CD4-positive, alpha-beta T cell (primary cell): ENCODE measurements at regions not wholly inside any gene's neighbourhood (a gene's known extent, or its start where the extent isn't known, plus 50 kb on each side); places are given as distances from the start of the nearest gene placed in this dataset.

ENCODE experiments used
- ATAC-seq: fragments of 200-7000 bp; cut with Tn5 transposase; one replicate; pipeline ENCODE4 v1.10.0; 2022; ENCODE audit warnings: mild to moderate bottlenecking; ENCODE audit not compliant: poor library complexity
- CTCF ChIA-PET: fragments of 350-600 bp; sonication (Branson Sonifier 250); formaldehyde crosslinking; loops from one replicate; lab custom pipeline; 2021; ENCODE audit warnings: antibody characterized with exemption, inconsistent platforms; lab: Charles Lee
- POLR2A ChIA-PET: fragments of 350-600 bp; sonication (Branson Sonifier 250); formaldehyde crosslinking; loops from one replicate; lab custom pipeline; 2021; ENCODE audit warnings: antibody characterized with exemption, inconsistent platforms; lab: Charles Lee
- DNase-seq, 14 experiments: peaks; one replicate each; pipeline ENCODE4 v3.0.0-alpha.2; 2013 to 2020; ENCODE audit warnings: mixed read lengths in 2 of 14
- H3K27ac ChIP-seq, 2 donors: one replicate each; pipeline versions ENCODE4 v1.5.1 to v1.7.0; 2013; ENCODE audit warnings: low read length in 2 of 2, low read depth in 1 of 2, mild to moderate bottlenecking in 1 of 2
- H3K27me3 ChIP-seq, 2 experiments: 1 replicate in 1 of 2; 2 replicates in 1 of 2; pipeline versions ENCODE4 v1.6.1 to v1.7.0; 2013; ENCODE audit warnings: low read length in 2 of 2, control low read depth in 1 of 2, mild to moderate bottlenecking in 1 of 2, moderate library complexity in 1 of 2; ENCODE audit not compliant: insufficient read depth in 2 of 2, control insufficient read depth in 1 of 2
- H3K36me3 ChIP-seq: one replicate; pipeline ENCODE4 v1.6.1; 2013; ENCODE audit warnings: low read length, control low read depth; ENCODE audit not compliant: insufficient read depth
- H3K4me1 ChIP-seq: one replicate; pipeline ENCODE4 v1.6.1; 2013; ENCODE audit warnings: low read length, control low read depth; ENCODE audit not compliant: insufficient read depth
- H3K4me3 ChIP-seq: one replicate; pipeline ENCODE4 v1.5.1; 2013; ENCODE audit warnings: mild to moderate bottlenecking, low read length, moderate library complexity
- H3K9me3 ChIP-seq, 2 experiments: 1 replicate in 1 of 2; 2 replicates in 1 of 2; pipeline versions ENCODE4 v1.6.1 to v1.7.0; 2013; ENCODE audit warnings: low read length in 2 of 2, mild to moderate bottlenecking in 2 of 2, control low read depth in 1 of 2, moderate library complexity in 1 of 2; ENCODE audit not compliant: control insufficient read depth in 1 of 2, insufficient read depth in 1 of 2
- H3K27ac Mint-ChIP-seq: one replicate; pipeline ENCODE4 v1.8.0; 2020; ENCODE audit warnings: mixed read lengths
- H3K27me3 Mint-ChIP-seq: one replicate; pipeline ENCODE4 v1.8.0; 2021; ENCODE audit warnings: mixed read lengths
- H3K36me3 Mint-ChIP-seq: one replicate; pipeline ENCODE4 v1.8.0; 2021; ENCODE audit warnings: low read depth, mixed read lengths
- H3K4me1 Mint-ChIP-seq: one replicate; pipeline ENCODE4 v1.8.0; 2021; ENCODE audit warnings: low read depth, mixed read lengths
- H3K4me3 Mint-ChIP-seq: one replicate; pipeline ENCODE4 v1.8.0; 2020; ENCODE audit warnings: mild to moderate bottlenecking, mixed read lengths
- H3K9me3 Mint-ChIP-seq: one replicate; pipeline ENCODE4 v1.8.0; 2020; ENCODE audit warnings: mixed read lengths
- CTCF ChIP-seq: fragments of 200-600 bp; IDR thresholded peaks from one replicate; pipeline ENCODE4 v1.8.0; 2022; ENCODE audit warnings: antibody characterized with exemption, mild to moderate bottlenecking
- intact Hi-C, 2 experiments: fragments of 100-400 bp; cut with DNase I in 1 of 2; cut with micrococcal nuclease in 1 of 2; formaldehyde crosslinking; loops; one replicate each; pipeline versions ENCODE4 v1.15.1 to v1.9.0; 2023 to 2025; cut with DNase I, micrococcal nuclease

GRCh38 chr4:56224641-56225040, 162.7 kb downstream of the AASDH start:
- Histone ChIP-seq H3K36me3 (no peaks in the 10 kb centered on the region), H3K4me1 (no peaks in the 10 kb centered on the region), H3K27ac (no peak overlapping the region), H3K4me3 (no peak overlapping the region), H3K9me3 (no peaks in the 10 kb centered on the region), H3K27me3 (no peaks in the 10 kb centered on the region)
- no peak for ATAC-seq
- Mint-ChIP-seq H3K36me3 (no peaks in the 10 kb centered on the region), H3K27ac (no peak overlapping the region), H3K27me3 (peaks cover 6% of the 10 kb centered on the region), H3K4me3 (no peak overlapping the region), H3K9me3 (no peaks in the 10 kb centered on the region), H3K4me1 (no peaks in the 10 kb centered on the region)
- ChIA-PET CTCF (no interaction called here), POLR2A (no interaction called here)
- TF ChIP-seq CTCF = no peak
- no peak for DNase-seq
- intact Hi-C loops = no loop called here

- POLR2A ChIA-PET = no interaction called here
- TF ChIP-seq CTCF = no peak
Measured at GRCh38 chr4:56222514-56222913, 164.8 kb downstream of the AASDH start.

GRCh38 chr4:56220261-56220660, 167.0 kb downstream of the AASDH start:
- no peak overlapping the region for H3K4me3 Mint-ChIP-seq
- H3K9me3 Mint-ChIP-seq = no peaks in the 10 kb centered on the region
- Histone ChIP-seq H3K9me3 (no peaks in the 10 kb centered on the region), H3K4me3 (no peak overlapping the region), H3K27me3 (no peaks in the 10 kb centered on the region), H3K27ac (no peak overlapping the region), H3K4me1 (no peaks in the 10 kb centered on the region), H3K36me3 (no peaks in the 10 kb centered on the region)
- intact Hi-C loops = no loop called here
- POLR2A ChIA-PET = no interaction called here
- H3K27ac Mint-ChIP-seq = no peak overlapping the region
- no peak for TF ChIP-seq CTCF
- DNase-seq (no peak), ATAC-seq (no peak)
- CTCF ChIA-PET = no interaction called here
- no peaks in the 10 kb centered on the region for H3K36me3 Mint-ChIP-seq
- no peaks in the 10 kb centered on the region for H3K27me3 Mint-ChIP-seq
- no peaks in the 10 kb centered on the region for H3K4me1 Mint-ChIP-seq

More at GRCh38 chr4:56222514-56222913, 164.8 kb downstream of the AASDH start:
- CTCF ChIA-PET = no interaction called here
- no peak for DNase-seq
- Mint-ChIP-seq H3K27ac (no peak overlapping the region), H3K9me3 (no peaks in the 10 kb centered on the region), H3K4me3 (no peak overlapping the region), H3K36me3 (no peaks in the 10 kb centered on the region), H3K4me1 (no peaks in the 10 kb centered on the region), H3K27me3 (no peaks in the 10 kb centered on the region)
- ATAC-seq = no peak
- intact Hi-C loops = no loop called here
- Histone ChIP-seq H3K9me3 (no peaks in the 10 kb centered on the region), H3K4me3 (no peak overlapping the region), H3K27ac (no peak overlapping the region), H3K4me1 (no peaks in the 10 kb centered on the region), H3K27me3 (no peaks in the 10 kb centered on the region), H3K36me3 (no peaks in the 10 kb centered on the region)
